Left lung (tissue), 4 donors: ENCODE measurements at regions not wholly inside any gene's neighbourhood (a gene's known extent, or its start where the extent isn't known, plus 50 kb on each side); places are given as distances from the start of the nearest gene placed in this dataset.

ENCODE experiments used
- ATAC-seq: fragments of 200-7000 bp; cut with Tn5 transposase; one replicate; pipeline ENCODE4 v1.9.1; 2020; ENCODE audit warnings: moderate library complexity
- DNase-seq, 4 donors: peaks; one replicate each; pipeline ENCODE4 v3.0.0-alpha.2; 2013 to 2020
- H3K27ac ChIP-seq, 2 donors: fragments of 200-600 bp; sonication (generic) in 1 of 2; one replicate each; pipeline versions ENCODE4 v1.5.0 to v1.8.0; 2020 to 2021
- H3K27me3 ChIP-seq, 2 donors: fragments of 200-600 bp; sonication (generic) in 1 of 2; one replicate each; pipeline versions ENCODE4 v1.5.0 to v1.8.0; 2020 to 2021
- H3K36me3 ChIP-seq, 2 donors: fragments of 200-600 bp; sonication (generic) in 1 of 2; one replicate each; pipeline versions ENCODE4 v1.5.0 to v1.8.0; 2020 to 2021
- H3K4me1 ChIP-seq, 2 donors: fragments of 200-600 bp; one replicate each; pipeline ENCODE4 v1.8.0; 2021
- H3K4me3 ChIP-seq, 2 donors: fragments of 200-600 bp; sonication (generic) in 1 of 2; one replicate each; pipeline versions ENCODE4 v1.5.0 to v1.8.0; 2020 to 2021; ENCODE audit warnings: mild to moderate bottlenecking in 1 of 2
- H3K9me3 ChIP-seq, 2 donors: fragments of 200-600 bp; sonication (generic) in 1 of 2; one replicate each; pipeline versions ENCODE4 v1.5.0 to v1.8.0; 2020 to 2021
- intact Hi-C, 2 donors: fragments of 100-400 bp; cut with DNase I; formaldehyde crosslinking; loops; one replicate each; pipeline versions ENCODE4 v1.11.2 to v1.14.2; 2022
- TF ChIP-seq, protein P1 (sequence below), 2 donors: fragments of 200-600 bp; sonication (generic) in 1 of 2; IDR thresholded peaks; one replicate each; pipeline versions ENCODE4 v1.5.0 to v1.8.0; 2021; ENCODE audit warnings: antibody characterized with exemption in 2 of 2
- donor health status: DM: no; HTN: yes; CAD: no.
- donor health status: DM: no; HTN: no; CAD: no.

- Histone ChIP-seq H3K27ac (no peak overlapping the region), H3K9me3 (no peaks in the 10 kb centered on the region), H3K27me3 (no peaks in the 10 kb centered on the region), H3K36me3 (no peaks in the 10 kb centered on the region), H3K4me1 (no peaks in the 10 kb centered on the region), H3K4me3 (no peak overlapping the region)
- intact Hi-C loops: no loop called here
- TF ChIP-seq, protein P1, sequence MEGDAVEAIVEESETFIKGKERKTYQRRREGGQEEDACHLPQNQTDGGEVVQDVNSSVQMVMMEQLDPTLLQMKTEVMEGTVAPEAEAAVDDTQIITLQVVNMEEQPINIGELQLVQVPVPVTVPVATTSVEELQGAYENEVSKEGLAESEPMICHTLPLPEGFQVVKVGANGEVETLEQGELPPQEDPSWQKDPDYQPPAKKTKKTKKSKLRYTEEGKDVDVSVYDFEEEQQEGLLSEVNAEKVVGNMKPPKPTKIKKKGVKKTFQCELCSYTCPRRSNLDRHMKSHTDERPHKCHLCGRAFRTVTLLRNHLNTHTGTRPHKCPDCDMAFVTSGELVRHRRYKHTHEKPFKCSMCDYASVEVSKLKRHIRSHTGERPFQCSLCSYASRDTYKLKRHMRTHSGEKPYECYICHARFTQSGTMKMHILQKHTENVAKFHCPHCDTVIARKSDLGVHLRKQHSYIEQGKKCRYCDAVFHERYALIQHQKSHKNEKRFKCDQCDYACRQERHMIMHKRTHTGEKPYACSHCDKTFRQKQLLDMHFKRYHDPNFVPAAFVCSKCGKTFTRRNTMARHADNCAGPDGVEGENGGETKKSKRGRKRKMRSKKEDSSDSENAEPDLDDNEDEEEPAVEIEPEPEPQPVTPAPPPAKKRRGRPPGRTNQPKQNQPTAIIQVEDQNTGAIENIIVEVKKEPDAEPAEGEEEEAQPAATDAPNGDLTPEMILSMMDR (IDR thresholded peaks at IDR 0.05): no peak
- ATAC-seq (no peak), DNase-seq (no peak)
Observed at GRCh38 chr2:179349670-179350303, 85.2 kb upstream of the SESTD1 start.

DNA sequence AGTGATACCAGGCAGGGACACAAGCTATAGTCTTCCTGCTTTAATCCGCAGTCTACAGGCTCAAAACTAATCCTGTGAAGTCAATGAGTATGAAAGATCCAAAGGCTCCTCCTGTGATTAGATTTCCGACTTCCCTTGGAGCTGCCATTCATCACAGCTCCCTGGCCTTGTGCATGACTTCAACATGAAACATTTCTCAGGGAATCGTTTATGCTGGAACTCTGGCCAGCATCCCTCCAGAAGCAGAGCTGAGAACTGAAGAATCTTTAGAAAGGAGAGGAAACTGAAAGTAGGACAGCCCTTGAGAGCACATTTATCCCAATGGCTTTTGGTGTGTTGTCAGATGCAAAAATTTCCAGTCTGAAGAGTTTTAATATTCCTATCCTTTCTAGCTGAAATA, 84.3 kb upstream of the SESTD1 start:
- DNase-seq: no peak
- Histone ChIP-seq H3K4me1 (no peaks in the 10 kb centered on the region), H3K9me3 (no peaks in the 10 kb centered on the region), H3K27me3 (no peaks in the 10 kb centered on the region), H3K4me3 (no peak overlapping the region), H3K36me3 (no peaks in the 10 kb centered on the region), H3K27ac (no peak overlapping the region)
- intact Hi-C loops: no loop called here
- ATAC-seq: no peak
- TF ChIP-seq, protein P1 (IDR thresholded peaks at IDR 0.05): no peak

DNA sequence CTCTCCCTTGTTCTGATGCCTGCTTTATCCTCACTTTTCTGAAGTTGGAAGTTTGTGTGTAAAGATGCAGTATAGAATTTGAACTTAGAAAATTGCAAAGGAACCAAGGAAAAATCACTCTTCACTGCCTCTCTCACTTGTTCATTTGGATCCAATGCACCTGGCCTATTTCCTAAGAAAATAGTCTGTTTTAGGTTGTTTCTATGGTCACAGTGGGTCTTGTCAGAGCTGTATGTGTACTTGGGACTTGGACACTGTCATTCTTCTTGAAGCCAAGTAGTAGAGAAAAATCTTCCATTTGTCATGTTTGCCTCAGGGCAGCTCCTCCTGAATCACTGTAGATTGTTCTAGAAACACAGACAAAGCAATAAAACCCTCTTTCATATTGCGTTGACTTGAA, 80.3 kb upstream of the SESTD1 start:
- TF ChIP-seq, protein P1 (IDR thresholded peaks at IDR 0.05): no peak
- intact Hi-C loops: no loop called here
- H3K36me3 ChIP-seq: no peaks in the 10 kb centered on the region
- no peak overlapping the region for H3K4me3 ChIP-seq
- ATAC-seq (no peak), DNase-seq (no peak)
- H3K9me3 ChIP-seq: no peaks in the 10 kb centered on the region
- H3K27ac ChIP-seq: no peak overlapping the region
- no peaks in the 10 kb centered on the region for H3K27me3 ChIP-seq
- H3K4me1 ChIP-seq: peaks cover 0 to 5% of the 10 kb centered on the region in 2 donors

GRCh38 chr2:179344280-179344964, 79.8 kb upstream of the SESTD1 start:
- intact Hi-C loops: no loop called here
- H3K4me1 ChIP-seq: peaks cover 0 to 5% of the 10 kb centered on the region in 2 donors
- H3K27me3 ChIP-seq: no peaks in the 10 kb centered on the region
- no peak overlapping the region for H3K4me3 ChIP-seq
- ATAC-seq: peak; percentile 42
- no peaks in the 10 kb centered on the region for H3K36me3 ChIP-seq
- TF ChIP-seq, protein P1 (IDR thresholded peaks at IDR 0.05): no peak
- H3K9me3 ChIP-seq: no peaks in the 10 kb centered on the region
- H3K27ac ChIP-seq: no peak overlapping the region
- DNase-seq: no peak

DNA sequence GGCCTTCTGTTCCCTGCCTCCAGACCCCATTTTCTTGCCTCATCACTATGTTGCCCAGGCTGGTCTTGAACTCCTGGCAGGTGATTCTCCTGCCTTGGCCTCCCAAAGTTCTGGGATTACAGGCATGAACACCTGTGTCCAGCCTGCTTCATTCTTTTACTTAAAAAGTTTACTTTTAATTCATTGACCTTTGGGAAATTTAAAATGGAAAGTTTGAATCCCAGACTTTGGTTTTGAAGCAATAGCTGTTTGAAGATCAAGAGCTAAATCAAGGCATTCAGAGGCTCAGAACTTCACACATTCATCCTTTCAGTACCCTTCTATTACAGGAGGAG, 79.3 kb upstream of the SESTD1 start:
- ATAC-seq (no peak), DNase-seq (no peak)
- H3K27me3 ChIP-seq: no peaks in the 10 kb centered on the region
- H3K4me3 ChIP-seq: no peak overlapping the region
- no peaks in the 10 kb centered on the region for H3K36me3 ChIP-seq
- TF ChIP-seq, protein P1 (IDR thresholded peaks at IDR 0.05): no peak
- intact Hi-C loops: no loop called here
- no peaks in the 10 kb centered on the region for H3K9me3 ChIP-seq
- peaks cover 0 to 5% of the 10 kb centered on the region in 2 donors for H3K4me1 ChIP-seq
- H3K27ac ChIP-seq: no peak overlapping the region
